B cell (primary cell): ENCODE measurements at regions not wholly inside any gene's neighbourhood (a gene's known extent, or its start where the extent isn't known, plus 50 kb on each side); places are given as distances from the start of the nearest gene placed in this dataset.

Experiments used
- ATAC-seq: fragments of 200-7000 bp; cut with Tn5 transposase; one replicate; pipeline ENCODE4 v1.10.0; 2021; ENCODE audit warnings: low read depth, mild to moderate bottlenecking, moderate number of reproducible peaks, moderate library complexity
- CTCF ChIA-PET: fragments of 350-600 bp; sonication (Branson Sonifier 250); formaldehyde crosslinking; loops from one replicate; lab custom pipeline; 2021; ENCODE audit warnings: antibody characterized with exemption, inconsistent platforms; lab: Charles Lee
- POLR2A ChIA-PET: fragments of 350-600 bp; sonication (Branson Sonifier 250); formaldehyde crosslinking; loops from one replicate; lab custom pipeline; 2021; ENCODE audit warnings: antibody characterized with exemption; lab: Charles Lee
- DNase-seq: peaks from one replicate; pipeline ENCODE4 v3.0.0; 2013
- H2AFZ ChIP-seq: 2 replicates; pipeline ENCODE4 v1.6.1; 2012; ENCODE audit warnings: mild to moderate bottlenecking, low read depth, low read length; ENCODE audit not compliant: insufficient read depth, poor library complexity, severe bottlenecking
- H3K27ac ChIP-seq, 2 donors: 1 replicate in 1 of 2; 2 replicates in 1 of 2; pipeline ENCODE4 v1.5.1; 2012 to 2013; ENCODE audit warnings: low read length in 2 of 2, mild to moderate bottlenecking in 2 of 2, moderate library complexity in 1 of 2
- H3K27me3 ChIP-seq, 4 experiments: fragments of 200-600 bp in 1 of 4; sonication (generic) in 1 of 4; replicated peaks in 1 of 4; 1 replicate in 2 of 4; 2 replicates in 2 of 4; pipeline versions ENCODE4 v1.6.1 to v1.7.0; 2013 to 2016; ENCODE audit warnings: low read length in 3 of 4, mild to moderate bottlenecking in 2 of 4, mixed read lengths in 1 of 4, moderate library complexity in 1 of 4; ENCODE audit not compliant: insufficient read depth in 4 of 4, control insufficient read depth in 3 of 4; ENCODE audit errors: control extremely low read depth in 1 of 4
- H3K36me3 ChIP-seq, 2 experiments: replicated peaks in 1 of 2; 1 replicate in 1 of 2; 2 replicates in 1 of 2; pipeline versions ENCODE4 v1.6.1 to v1.7.1; 2013; ENCODE audit warnings: low read length in 1 of 2; ENCODE audit not compliant: insufficient read depth in 2 of 2, control insufficient read depth in 1 of 2; ENCODE audit errors: control extremely low read depth in 1 of 2, extremely low read depth in 1 of 2
- H3K4me1 ChIP-seq, 2 donors: fragments of 200-600 bp in 1 of 2; sonication (generic) in 1 of 2; 1 replicate in 1 of 2; 2 replicates in 1 of 2; pipeline versions ENCODE4 v1.5.1 to v1.6.1; 2013 to 2017; ENCODE audit warnings: low read length in 2 of 2; ENCODE audit not compliant: control insufficient read depth in 2 of 2, insufficient read depth in 2 of 2
- H3K4me2 ChIP-seq: replicated peaks from 2 replicates; pipeline ENCODE3; 2012; ENCODE audit warnings: mild to moderate bottlenecking, low read depth, low read length; ENCODE audit not compliant: poor library complexity, severe bottlenecking
- H3K4me3 ChIP-seq, 5 experiments: fragments of 200-600 bp in 1 of 5; sonication (generic) in 1 of 5; 1 replicate in 3 of 5; 2 replicates in 2 of 5; pipeline versions ENCODE4 v1.5.1 to v1.7.0; 2011 to 2016; ENCODE audit warnings: low read length in 4 of 5, mild to moderate bottlenecking in 4 of 5, low read depth in 2 of 5, control low read depth in 1 of 5, moderate library complexity in 1 of 5; ENCODE audit not compliant: insufficient read depth in 1 of 5; ENCODE audit errors: control extremely low read depth in 1 of 5, extremely low read depth in 1 of 5
- H3K79me2 ChIP-seq: fragments of 200-600 bp; sonication (generic); one replicate; pipeline ENCODE4 v1.6.0; 2016; ENCODE audit warnings: low read length; ENCODE audit not compliant: control insufficient read depth, insufficient read depth
- H3K9ac ChIP-seq: fragments of 200-600 bp; sonication (generic); 2 replicates; pipeline ENCODE4 v1.6.1; 2017; ENCODE audit warnings: mild to moderate bottlenecking, low read length, moderate library complexity
- H3K9me3 ChIP-seq, 3 donors: one replicate each; pipeline versions ENCODE4 v1.6.1 to v1.7.1; 2013; ENCODE audit warnings: low read length in 2 of 3; ENCODE audit not compliant: control insufficient read depth in 2 of 3, insufficient read depth in 1 of 3; ENCODE audit errors: control extremely low read depth in 1 of 3
- H4K20me1 ChIP-seq: 2 replicates; pipeline ENCODE4 v1.6.0; 2012; ENCODE audit warnings: mild to moderate bottlenecking, low read length; ENCODE audit not compliant: insufficient read depth, control insufficient read depth, poor library complexity, severe bottlenecking
- H3K27ac Mint-ChIP-seq: one replicate; pipeline ENCODE4 v1.8.0; 2021; ENCODE audit warnings: mixed read lengths
- H3K27me3 Mint-ChIP-seq: one replicate; pipeline ENCODE4 v1.8.0; 2021; ENCODE audit warnings: mixed read lengths
- H3K4me1 Mint-ChIP-seq: one replicate; pipeline ENCODE4 v1.8.0; 2021; ENCODE audit warnings: mixed read lengths
- H3K4me3 Mint-ChIP-seq: one replicate; pipeline ENCODE4 v1.8.0; 2021; ENCODE audit warnings: mixed read lengths
- H3K9me3 Mint-ChIP-seq: one replicate; pipeline ENCODE4 v1.8.0; 2022; ENCODE audit warnings: mixed read lengths; ENCODE audit not compliant: insufficient read depth
- EZH2 ChIP-seq: IDR thresholded peaks from 2 replicates; pipeline ENCODE4 v1.6.1; 2012; ENCODE audit warnings: borderline replicate concordance, low read depth, mild to moderate bottlenecking, moderate library complexity, low read length; ENCODE audit not compliant: insufficient read depth, poor library complexity, severe bottlenecking
- WGBS: methylation state at CpG from one replicate; pipeline ENCODE4 v1.1.5; 2013; ENCODE audit warnings: missing lambda C conversion rate; ENCODE audit not compliant: insufficient coverage; 5-methylcytosine and 5-hydroxymethylcytosine counted together
- intact Hi-C: fragments of 100-400 bp; cut with micrococcal nuclease; formaldehyde crosslinking; loops from one replicate; pipeline ENCODE4 v1.10.0; 2022
- TF ChIP-seq, protein P1 (sequence below): fragments of 200-600 bp; IDR thresholded peaks from one replicate; pipeline ENCODE4 v1.8.0; 2022; ENCODE audit warnings: antibody characterized with exemption, mild to moderate bottlenecking

GRCh38 chr16:77618951-77619350 is 103.4 kb upstream of the NUDT7 start:
- Mint-ChIP-seq H3K27me3 (peaks cover 24% of the 10 kb centered on the region), H3K4me1 (no peaks in the 10 kb centered on the region), H3K4me3 (no peak overlapping the region), H3K9me3 (peaks cover 5% of the 10 kb centered on the region), H3K27ac (no peak overlapping the region)
- Histone ChIP-seq H3K4me2 (no peak overlapping the region), H4K20me1 (no peaks in the 10 kb centered on the region), H3K9me3 (peaks cover 0 to 1% (median 0%) of the 10 kb centered on the region in 3 donors), H3K9ac (no peak overlapping the region), H3K79me2 (no peaks in the 10 kb centered on the region), H3K4me3 (no peak overlapping the region), H3K36me3 (no peaks in the 10 kb centered on the region), H3K27me3 (no peaks in the 10 kb centered on the region), H3K27ac (no peak overlapping the region), H3K4me1 (no peaks in the 10 kb centered on the region), H2AFZ (no peak overlapping the region)
- WGBS, result 60% methylated on average over 1 of the region's 5 CpGs
- POLR2A ChIA-PET, result no interaction called here
- TF ChIP-seq EZH2, result no peak
- TF ChIP-seq, protein P1, sequence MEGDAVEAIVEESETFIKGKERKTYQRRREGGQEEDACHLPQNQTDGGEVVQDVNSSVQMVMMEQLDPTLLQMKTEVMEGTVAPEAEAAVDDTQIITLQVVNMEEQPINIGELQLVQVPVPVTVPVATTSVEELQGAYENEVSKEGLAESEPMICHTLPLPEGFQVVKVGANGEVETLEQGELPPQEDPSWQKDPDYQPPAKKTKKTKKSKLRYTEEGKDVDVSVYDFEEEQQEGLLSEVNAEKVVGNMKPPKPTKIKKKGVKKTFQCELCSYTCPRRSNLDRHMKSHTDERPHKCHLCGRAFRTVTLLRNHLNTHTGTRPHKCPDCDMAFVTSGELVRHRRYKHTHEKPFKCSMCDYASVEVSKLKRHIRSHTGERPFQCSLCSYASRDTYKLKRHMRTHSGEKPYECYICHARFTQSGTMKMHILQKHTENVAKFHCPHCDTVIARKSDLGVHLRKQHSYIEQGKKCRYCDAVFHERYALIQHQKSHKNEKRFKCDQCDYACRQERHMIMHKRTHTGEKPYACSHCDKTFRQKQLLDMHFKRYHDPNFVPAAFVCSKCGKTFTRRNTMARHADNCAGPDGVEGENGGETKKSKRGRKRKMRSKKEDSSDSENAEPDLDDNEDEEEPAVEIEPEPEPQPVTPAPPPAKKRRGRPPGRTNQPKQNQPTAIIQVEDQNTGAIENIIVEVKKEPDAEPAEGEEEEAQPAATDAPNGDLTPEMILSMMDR, result no peak
- ATAC-seq (no peak), DNase-seq (no peak)
- CTCF ChIA-PET, result no interaction called here
- intact Hi-C loops, result no loop called here

- no peak overlapping the region for H3K4me2 ChIP-seq
- Mint-ChIP-seq H3K27ac (no peak overlapping the region), H3K4me1 (no peaks in the 10 kb centered on the region), H3K27me3 (peaks cover 4% of the 10 kb centered on the region), H3K4me3 (no peak overlapping the region), H3K9me3 (peaks cover 3% of the 10 kb centered on the region)
- H4K20me1 ChIP-seq, result no peaks in the 10 kb centered on the region
- no peaks in the 10 kb centered on the region for H3K36me3 ChIP-seq
- H3K79me2 ChIP-seq, result no peaks in the 10 kb centered on the region
- H3K9ac ChIP-seq, result no peak overlapping the region
- H3K9me3 ChIP-seq, result peaks cover 0 to 4% (median 0%) of the 10 kb centered on the region in 3 donors
- no peak overlapping the region for H3K4me3 ChIP-seq
- POLR2A ChIA-PET, result no interaction called here
- CTCF ChIA-PET, result no interaction called here
- H2AFZ ChIP-seq, result no peak overlapping the region
- no peak for DNase-seq
- 94% methylated on average over 6 of the region's 9 CpGs for WGBS
- ATAC-seq, result no peak
- TF ChIP-seq EZH2, result no peak
- TF ChIP-seq, protein P1, result no peak
- H3K27me3 ChIP-seq, result no peaks in the 10 kb centered on the region
- no peaks in the 10 kb centered on the region for H3K4me1 ChIP-seq
- intact Hi-C loops, result no loop called here
- H3K27ac ChIP-seq, result no peak overlapping the region
Measured at GRCh38 chr16:77624085-77624484, 98.2 kb upstream of the NUDT7 start.
